K562 (cell line): ENCODE measurements at regions not wholly inside any gene's neighbourhood (a gene's known extent, or its start where the extent isn't known, plus 50 kb on each side); places are given as distances from the start of the nearest gene placed in this dataset.

Source experiments
- ATAC-seq: fragments of 200-7000 bp; cut with Tn5 transposase; 3 replicates; pipeline ENCODE4 v1.9.1; 2020; ENCODE audit warnings: moderate library complexity
- BruUV-seq: library from RNA; stranded (reverse); fragments of 400-500 nt; replicated peaks from 2 replicates; lab custom pipeline; 2021; lab: Mats Ljungman, UMichigan
- CTCF ChIA-PET: fragments of 300-600 bp; formaldehyde crosslinking; extraction: SDS; loops from one replicate; lab custom pipeline; 2021; ENCODE audit warnings: low intra/inter-chr PET ratio; lab: Yijun Ruan, JAX
- POLR2A ChIA-PET: fragments of 300-600, 350-650 bp; sonication (Branson Sonifier 250); formaldehyde crosslinking; extraction: SDS; loops from one replicate; lab custom pipeline; 2021; ENCODE audit warnings: antibody characterized with exemption, inconsistent platforms; lab: Yijun Ruan, JAX
- DNase-seq, 4 experiments: peaks; one replicate each; pipeline versions ENCODE4 v3.0.0 to v3.0.0-alpha.2; 2011 to 2018; ENCODE audit warnings: low spot score in 3 of 4, mixed read lengths in 3 of 4; ENCODE audit errors: extremely low read depth in 1 of 4
- FAIRE-seq: peaks from 2 replicates; lab custom pipeline; 2011; peaks lifted over from hg19 to GRCh38; lab: Jason Lieb, UNC
- H2AFZ ChIP-seq: 2 replicates; pipeline ENCODE4 v1.6.0; 2011; ENCODE audit warnings: low read depth, low read length, control low read depth, inconsistent platforms
- H3K27ac ChIP-seq: fragments of 200-600 bp; 3 replicates; pipeline ENCODE4 v1.8.0; 2011; ENCODE audit warnings: low read depth, mild to moderate bottlenecking, control low read depth, inconsistent platforms, low read length, moderate library complexity, mixed read lengths; ENCODE audit errors: extremely low read depth
- H3K27me3 ChIP-seq, 2 experiments: fragments of 300-600 bp in 1 of 2; 2 replicates in 1 of 2; 3 replicates in 1 of 2; pipeline versions ENCODE4 v1.6.0 to v1.8.0; 2011; ENCODE audit warnings: inconsistent platforms in 2 of 2, low read length in 2 of 2, mild to moderate bottlenecking in 1 of 2, mixed read lengths in 1 of 2, moderate library complexity in 1 of 2; ENCODE audit not compliant: control insufficient read depth in 2 of 2, insufficient read depth in 2 of 2
- H3K36me3 ChIP-seq: fragments of 300-600 bp; 3 replicates; pipeline ENCODE4 v1.8.0; 2011; ENCODE audit warnings: mild to moderate bottlenecking, low read length, inconsistent platforms; ENCODE audit not compliant: control insufficient read depth, insufficient read depth
- H3K4me1 ChIP-seq, 2 experiments: fragments of 200-600 bp in 1 of 2; replicated peaks in 1 of 2; 2 replicates in 1 of 2; 3 replicates in 1 of 2; pipeline versions ENCODE4 v1.5.1 to v1.8.0; 2011; ENCODE audit warnings: inconsistent platforms in 2 of 2, low read length in 2 of 2, mild to moderate bottlenecking in 1 of 2, mixed read lengths in 1 of 2, moderate library complexity in 1 of 2; ENCODE audit not compliant: control insufficient read depth in 2 of 2, insufficient read depth in 2 of 2
- H3K4me2 ChIP-seq: 2 replicates; pipeline ENCODE4 v1.6.1; 2011; ENCODE audit warnings: low read length, control low read depth, inconsistent platforms, mixed read lengths; ENCODE audit not compliant: insufficient read depth
- H3K4me3 ChIP-seq: fragments of 200-600 bp; sonication (generic), shearing (Covaris generic); 2 replicates; pipeline ENCODE4 v1.5.1; 2016; ENCODE audit warnings: control low read depth, inconsistent platforms
- H3K79me2 ChIP-seq: fragments of 200-600 bp; 3 replicates; pipeline ENCODE4 v1.8.0; 2011; ENCODE audit warnings: low read length, inconsistent platforms; ENCODE audit not compliant: control insufficient read depth, insufficient read depth
- H3K9ac ChIP-seq, 2 experiments: 2 replicates each; pipeline versions ENCODE4 v1.6.0 to v1.6.1; 2011; ENCODE audit warnings: low read depth in 2 of 2, low read length in 2 of 2, control low read depth in 1 of 2, inconsistent platforms in 1 of 2, mild to moderate bottlenecking in 1 of 2, mixed read lengths in 1 of 2; ENCODE audit not compliant: insufficient read depth in 1 of 2
- H3K9me1 ChIP-seq: one replicate; pipeline ENCODE4 v1.6.0; 2011; ENCODE audit warnings: inconsistent platforms, mild to moderate bottlenecking, low read length, moderate library complexity; ENCODE audit not compliant: control insufficient read depth, insufficient read depth
- H3K9me3 ChIP-seq: replicated peaks from 2 replicates; pipeline ENCODE4 v1.5.1; 2011; ENCODE audit warnings: low read depth, low read length, inconsistent platforms; ENCODE audit not compliant: control insufficient read depth, insufficient read depth
- H4K20me1 ChIP-seq: replicated peaks from 2 replicates; pipeline ENCODE4 v1.6.1; 2011; ENCODE audit warnings: low read length, inconsistent platforms, mixed read lengths; ENCODE audit not compliant: control insufficient read depth, insufficient read depth
- DACH1 ChIP-seq: fragments of 450-650 bp; IDR thresholded peaks from 2 replicates; pipeline ENCODE4 v1.6.1; 2018; ENCODE audit not compliant: partially characterized antibody
- NR2C2 ChIP-seq, 2 experiments: fragments of 200-800 bp in 1 of 2; sonication (Bioruptor generic) in 1 of 2; sonication (generic) in 1 of 2; formaldehyde crosslinking in 1 of 2; IDR thresholded peaks; 2 replicates each; pipeline versions ENCODE4 v1.6.1 to v1.8.0; 2016 to 2022; ENCODE audit warnings: mild to moderate bottlenecking in 1 of 2, missing compliant biosample characterization in 1 of 2, missing genetic modification characterization in 1 of 2, missing genetic modification reagents in 1 of 2
- RNF219 ChIP-seq: fragments of 250-450 bp; sonication (Bioruptor Pico); IDR thresholded peaks from 2 replicates; pipeline ENCODE4 v1.5.0; 2022; ENCODE audit warnings: mild to moderate bottlenecking
- SP1 ChIP-seq: sonication (generic); formaldehyde crosslinking; IDR thresholded peaks from 2 replicates; pipeline ENCODE4 v1.8.1; 2022; ENCODE audit warnings: mild to moderate bottlenecking, missing genetic modification reagents
- SRF ChIP-seq, 2 experiments: fragments of 250-450, 450-650 bp in 1 of 2; sonication (Bioruptor Pico) in 1 of 2; sonication (generic) in 1 of 2; formaldehyde crosslinking; IDR thresholded peaks; 2 replicates each; pipeline versions ENCODE4 v1.5.0 to v1.5.1; 2020 to 2022; ENCODE audit warnings: mild to moderate bottlenecking in 1 of 2, missing genetic modification reagents in 1 of 2
- XRCC3 ChIP-seq: fragments of 450-650 bp; IDR thresholded peaks from 2 replicates; pipeline ENCODE4 v1.6.1; 2017; ENCODE audit warnings: mild to moderate bottlenecking, moderate library complexity
- ZNF589 ChIP-seq: fragments of 200-800 bp; sonication (Bioruptor generic); IDR thresholded peaks from 2 replicates; pipeline ENCODE4 v1.6.1; 2016; ENCODE audit warnings: low read depth, missing genetic modification characterization, missing compliant biosample characterization
- WGBS: fragments of 100-300 bp; shearing (Covaris generic); methylation state at CpG from one replicate; pipeline ENCODE4 v1.1.6; 2016; ENCODE audit warnings: low coverage, mixed read lengths; ENCODE audit not compliant: insufficient coverage; ENCODE audit errors: missing lambda C conversion rate; 5-methylcytosine and 5-hydroxymethylcytosine counted together
- in situ Hi-C: fragments of 300-500 bp; cut with MboI; formaldehyde crosslinking; loops from 4 replicates; pipeline ENCODE4 v1.15.0; 2018; ENCODE audit warnings: inconsistent platforms, mixed read lengths
- intact Hi-C: fragments of 100-400 bp; cut with micrococcal nuclease; formaldehyde crosslinking; loops from 2 replicates; pipeline ENCODE4 v1.14.2; 2022

- Histone ChIP-seq H3K4me1 (no peaks in the 10 kb centered on the region), H3K79me2 (no peaks in the 10 kb centered on the region), H3K9me3 (peaks cover 1% of the 10 kb centered on the region; the same call in 1 of the 2 replicates), H3K4me3 (no peak overlapping the region), H3K27me3 (no peaks in the 10 kb centered on the region), H4K20me1 (no peaks in the 10 kb centered on the region), H3K9me1 (no peaks in the 10 kb centered on the region), H3K4me2 (no peak overlapping the region), H3K36me3 (no peaks in the 10 kb centered on the region), H2AFZ (no peak overlapping the region), H3K9ac (no peak overlapping the region), H3K27ac (no peak overlapping the region)
- ChIA-PET CTCF (no interaction called here), POLR2A (no interaction called here)
- in situ Hi-C loops: no loop called here
- TF ChIP-seq RNF219 (no peak), XRCC3 (no peak), SP1 (CRISPR knock-in tag) (no peak), DACH1 (no peak), SRF (CRISPR knock-in tag; IDR thresholded peaks at IDR 0.05) (no peak), NR2C2 (CRISPR knock-in tag; IDR thresholded peaks at IDR 0.05) (no peak), NR2C2 (tag; IDR thresholded peaks at IDR 0.05) (no peak), ZNF589 (CRISPR knock-in tag) (no peak)
- BruUV-seq: no TSS peak
- DNase-seq (no peak), FAIRE-seq (no peak), ATAC-seq (no peak)
- WGBS: 0% methylated on average over 2 of the region's 2 CpGs
- intact Hi-C loops: no loop called here
These were observed 1148.9 kb downstream of the STIM2 start for GRCh38 chr4:28009541-28009940.
